Erythroblast (primary cell): ENCODE measurements at regions not wholly inside any gene's neighbourhood (a gene's known extent, or its start where the extent isn't known, plus 50 kb on each side); places are given as distances from the start of the nearest gene placed in this dataset.

Source experiments
- GATA1 ChIP-seq: IDR thresholded peaks from 2 replicates; pipeline ENCODE4 v1.6.1; 2011; ENCODE audit warnings: low read depth, mild to moderate bottlenecking, control low read depth, low read length, moderate library complexity
- POLR2A ChIP-seq: IDR thresholded peaks from 2 replicates; pipeline ENCODE4 v1.6.1; 2011; ENCODE audit warnings: mild to moderate bottlenecking, low read length

DNA sequence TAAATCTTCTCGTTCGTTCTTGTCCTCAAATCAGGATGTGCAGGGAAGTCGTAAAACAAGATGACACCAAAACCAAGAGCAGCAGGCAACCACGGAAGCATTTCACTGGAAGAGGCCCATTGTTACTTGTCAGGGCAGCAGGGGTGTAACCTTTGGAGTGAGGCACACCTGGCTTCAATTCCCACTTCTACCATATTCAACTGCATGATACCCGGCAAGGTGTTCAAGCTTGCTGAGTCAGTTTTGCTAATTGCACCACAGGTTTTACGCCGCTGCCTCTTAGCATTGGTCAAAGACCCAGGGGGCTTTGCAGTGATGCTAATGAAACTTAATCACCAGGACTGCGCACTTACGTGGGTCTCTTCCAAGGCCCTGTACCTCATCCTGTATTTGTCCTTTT is 50.0 kb upstream of the PTER start:
- TF ChIP-seq POLR2A: no peak
- TF ChIP-seq GATA1: no peak
